ENCODE measurements at regions not wholly inside any gene's neighbourhood (a gene's known extent, or its start where the extent isn't known, plus 50 kb on each side); places are given as distances from the start of the nearest gene placed in this dataset.
"Not testable (repeated sequence)": the region's sequence is repeated elsewhere in the genome, so short reads cannot be mapped to it uniquely, and the experiment has no call there.

DNA sequence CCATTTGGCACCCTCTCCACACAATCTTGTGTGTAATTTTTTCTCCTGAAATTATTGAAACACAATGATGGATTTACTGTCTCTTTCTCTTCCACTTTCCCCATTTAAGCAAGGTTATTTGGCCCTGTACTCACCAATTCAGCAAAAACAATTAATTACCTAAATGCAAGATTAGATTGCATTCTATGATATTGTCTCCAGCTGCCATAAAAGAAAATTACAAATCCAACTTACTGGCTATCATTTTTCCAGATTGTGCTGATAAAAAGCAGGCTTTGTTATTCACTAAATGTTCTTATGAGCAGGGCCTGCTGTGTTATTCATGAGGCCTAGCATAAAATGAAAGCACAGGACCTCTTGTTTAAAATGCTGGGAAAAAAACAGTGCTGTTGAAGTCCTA, 95.8 kb upstream of the IRAK1BP1 start:
- intact Hi-C loops (cut with micrococcal nuclease) = no loop called here

DNA sequence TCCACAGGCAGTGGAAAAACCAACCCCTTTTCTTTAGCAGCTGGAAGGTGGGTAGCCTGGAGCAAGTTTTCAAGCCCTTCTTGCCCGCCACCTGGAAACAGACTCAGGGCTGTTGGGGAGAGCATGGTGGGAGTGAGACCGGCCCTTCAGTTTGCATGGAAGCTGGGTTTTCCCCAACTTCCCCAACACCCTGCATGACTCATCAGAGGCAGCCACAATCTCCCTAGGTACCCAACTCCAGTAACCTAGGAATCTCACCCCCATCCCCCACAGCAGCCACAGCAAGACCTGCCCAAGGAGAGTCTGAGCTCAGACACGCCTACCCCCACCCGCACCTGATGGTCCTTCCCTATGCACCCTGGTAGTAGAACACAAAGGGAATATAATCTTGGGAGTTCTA, 86.3 kb upstream of the IRAK1BP1 start:
- intact Hi-C loops (cut with micrococcal nuclease) = no loop called here

DNA sequence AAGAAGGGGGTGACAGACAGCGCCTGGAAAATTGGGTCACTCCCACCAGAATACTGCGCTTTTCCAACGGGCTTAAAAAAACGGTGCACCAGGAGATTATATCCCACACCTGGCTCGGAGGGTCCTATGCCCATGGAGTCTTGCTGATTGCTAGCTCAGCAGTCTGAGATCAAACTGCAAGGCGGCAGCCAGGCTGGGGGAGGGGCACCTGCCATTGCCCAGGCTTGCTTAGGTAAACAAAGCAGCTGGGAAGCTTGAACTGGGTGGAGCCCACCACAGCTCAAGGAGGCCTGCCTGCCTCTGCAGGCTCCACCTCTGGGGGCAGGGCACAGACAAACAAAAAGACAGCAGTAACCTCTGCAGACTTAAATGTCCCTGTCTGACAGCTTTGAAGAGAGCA, 84.0 kb upstream of the IRAK1BP1 start:
- intact Hi-C loops (cut with micrococcal nuclease) = not testable (repeated sequence)

DNA sequence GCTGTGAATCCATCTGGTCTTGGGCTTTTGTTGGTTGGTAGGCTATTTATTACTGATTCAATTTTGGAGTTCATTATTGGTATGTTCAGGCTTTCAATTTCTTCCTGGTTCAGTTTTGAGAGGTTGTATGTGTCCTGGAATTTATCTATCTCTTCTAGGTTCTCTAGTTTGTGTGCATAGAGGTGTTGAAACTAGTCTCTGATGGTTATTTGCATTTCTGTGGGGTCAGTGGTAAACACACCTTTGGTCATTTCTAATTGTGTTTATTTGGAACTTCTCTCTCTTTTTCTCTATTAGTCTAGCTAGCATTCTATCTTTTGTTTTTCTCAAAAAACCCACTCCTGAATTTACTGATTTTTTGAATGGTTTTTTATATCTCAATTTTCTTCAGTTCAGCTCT, 70.1 kb upstream of the IRAK1BP1 start:
- intact Hi-C loops (cut with micrococcal nuclease) = no loop called here

DNA sequence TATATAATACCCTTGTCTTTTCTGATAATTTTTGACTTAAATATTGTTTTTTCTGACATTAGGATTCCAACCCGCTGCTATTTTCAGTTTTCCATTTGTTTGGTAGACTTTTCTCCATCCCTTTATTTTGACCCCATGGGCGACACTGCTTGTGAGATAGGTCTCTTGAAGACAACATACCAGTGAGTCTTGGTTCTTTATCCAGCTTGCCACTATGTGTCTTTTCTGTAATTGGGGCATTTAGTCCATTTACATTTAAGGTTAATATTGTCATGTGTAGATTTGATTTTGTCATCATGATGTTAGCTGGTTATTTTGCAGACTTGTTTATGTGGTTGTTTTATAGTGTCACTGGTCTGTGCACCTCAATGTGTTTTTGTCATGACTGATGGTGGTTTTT, 67.7 kb upstream of the IRAK1BP1 start:
- intact Hi-C loops (cut with micrococcal nuclease) = no loop called here

DNA sequence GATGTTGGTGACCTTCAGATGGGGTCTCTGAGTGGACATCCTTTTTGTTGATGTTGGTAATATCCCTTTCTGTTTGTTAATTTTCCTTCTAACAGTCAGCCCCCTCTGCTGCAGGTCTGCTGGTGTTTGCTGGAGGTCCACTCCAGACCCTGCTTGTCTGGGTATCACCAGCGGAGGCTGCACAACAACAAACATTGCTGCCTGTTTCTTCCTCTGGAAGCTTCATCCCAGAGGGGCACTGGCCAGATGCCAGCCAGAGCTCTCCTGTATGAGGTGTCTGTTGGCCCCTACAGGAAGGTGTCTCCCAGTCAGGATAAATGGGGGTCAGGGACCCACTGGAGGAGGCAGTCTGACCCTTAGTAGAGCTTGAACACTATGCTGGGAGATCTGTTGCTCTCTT, 60.6 kb upstream of the IRAK1BP1 start:
- intact Hi-C loops (cut with micrococcal nuclease) = not testable (repeated sequence)

DNA sequence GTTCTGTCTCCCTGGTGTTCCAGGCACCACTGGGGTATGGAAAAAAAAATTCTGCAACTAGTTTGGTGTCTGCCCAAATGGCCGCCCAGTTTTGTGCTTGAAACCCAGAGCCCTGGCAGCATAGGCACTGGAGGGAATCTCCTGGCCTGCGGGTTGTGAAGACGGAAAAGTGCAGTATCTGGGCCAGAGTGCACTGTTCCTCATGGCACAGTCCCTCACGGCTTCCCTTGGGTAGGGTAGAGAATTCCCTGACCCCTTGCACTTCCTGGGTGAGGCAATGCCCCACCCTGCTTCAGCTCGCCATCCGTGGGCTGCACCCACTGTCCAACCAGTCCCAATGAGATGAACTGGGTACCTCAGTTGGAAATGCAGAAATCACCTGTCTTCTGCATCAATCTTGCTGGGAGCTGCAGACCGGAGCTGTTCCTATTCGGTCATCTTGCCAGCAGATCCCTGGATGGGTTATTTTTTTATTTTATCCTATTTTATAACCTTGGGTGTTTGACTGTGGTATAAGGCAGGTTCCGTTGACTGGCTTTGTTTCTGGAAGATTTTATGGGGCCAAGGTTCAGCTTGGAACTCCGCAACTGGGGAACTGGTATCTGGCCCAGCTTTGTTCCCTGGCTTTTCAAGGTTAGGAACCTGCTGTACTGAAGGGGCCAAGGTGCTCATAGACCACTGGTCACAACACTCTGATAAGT, 59.5 kb upstream of the IRAK1BP1 start:
- intact Hi-C loops (cut with micrococcal nuclease) = not testable (repeated sequence)

DNA sequence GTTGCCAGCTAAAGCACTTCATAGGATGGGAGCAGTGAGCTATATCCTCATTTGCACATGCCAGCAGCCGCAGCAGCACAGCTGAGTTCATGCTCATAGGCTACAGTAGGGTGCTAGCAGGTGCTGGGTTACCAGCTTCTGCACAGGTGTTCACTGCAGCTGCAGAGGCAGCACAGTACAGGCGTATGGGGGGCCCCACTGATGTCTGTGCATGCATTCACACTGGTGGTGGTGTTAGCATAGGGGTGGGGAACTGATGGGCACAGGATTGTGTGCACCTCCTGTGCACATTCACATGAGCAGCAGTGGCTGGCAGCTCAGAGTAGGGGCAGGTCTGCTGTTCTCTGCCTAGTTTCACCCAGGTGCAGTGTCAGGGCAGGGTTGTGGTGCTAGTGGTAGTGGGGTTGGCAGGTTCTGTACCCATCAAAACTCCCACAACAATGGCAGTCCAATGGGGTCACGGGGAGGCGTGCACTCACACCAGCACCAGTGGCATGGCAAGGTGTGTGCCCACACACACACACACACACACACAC, 58.9 kb upstream of the IRAK1BP1 start:
- intact Hi-C loops (cut with micrococcal nuclease) = no loop called here

DNA sequence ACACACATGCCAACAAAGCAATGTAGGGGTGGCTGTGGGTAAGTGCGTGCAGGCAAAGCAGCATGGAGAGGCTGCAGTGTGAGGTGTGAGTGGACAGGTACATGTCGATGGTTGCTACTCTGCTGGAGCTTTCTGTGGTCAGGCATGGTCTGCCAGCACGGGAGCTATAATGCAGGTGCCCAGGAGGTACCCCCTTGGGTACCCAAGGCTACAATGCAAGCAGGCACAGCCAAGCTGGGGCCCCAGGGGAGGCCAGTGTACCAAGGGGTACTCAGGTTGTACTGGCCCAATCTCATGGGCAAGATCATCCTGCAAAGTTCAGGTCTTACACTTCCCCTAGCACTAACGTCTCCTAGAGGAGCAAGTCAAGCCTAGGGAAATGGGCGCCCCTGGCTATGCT, 58.4 kb upstream of the IRAK1BP1 start:
- intact Hi-C loops (cut with micrococcal nuclease) = no loop called here

DNA sequence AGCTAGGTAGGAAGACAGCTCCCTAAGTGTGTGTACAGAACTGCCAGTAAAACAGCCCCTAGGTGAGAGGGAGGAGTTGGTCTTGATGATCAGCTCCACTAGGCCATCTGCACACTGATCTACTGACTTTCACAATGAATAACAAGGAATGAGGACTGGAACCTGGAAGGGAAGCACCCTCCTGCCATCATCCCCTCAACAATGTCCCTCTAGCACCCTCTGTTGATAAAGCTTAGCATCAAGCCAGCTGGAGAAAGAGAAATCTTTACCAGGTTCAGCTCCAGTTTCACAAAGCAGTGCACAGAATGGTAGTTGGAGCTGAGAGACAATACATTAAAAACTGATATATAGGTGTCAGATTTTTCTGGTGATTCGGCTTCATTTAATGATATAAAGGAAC, 57.2 kb upstream of the IRAK1BP1 start:
- intact Hi-C loops (cut with micrococcal nuclease) = loop anchor here (1.0 kb wide), 1 partner anchor 12 kb away; no protein-coding TSS in a partner anchor

DNA sequence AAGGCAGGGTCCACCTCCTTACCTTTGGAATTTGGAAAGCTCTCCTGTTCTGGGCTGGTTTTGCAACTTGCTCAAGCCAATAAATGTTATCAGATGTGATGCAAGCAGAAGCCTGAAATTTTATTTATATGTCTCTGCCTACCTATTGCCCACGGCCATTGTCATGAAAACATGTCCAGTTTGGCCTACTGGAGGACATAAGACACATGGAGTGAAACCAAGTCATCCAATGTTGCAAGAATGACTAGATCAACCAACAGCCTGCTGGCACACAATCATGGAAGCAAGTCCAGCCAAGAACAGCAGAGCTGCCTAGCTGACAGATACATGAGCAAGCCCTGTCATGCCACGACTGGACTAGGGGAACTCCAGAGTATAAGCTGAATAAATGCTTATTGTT, 56.7 kb upstream of the IRAK1BP1 start:
- intact Hi-C loops (cut with micrococcal nuclease) = loop anchor here (1.0 kb wide), 1 partner anchor 12 kb away; no protein-coding TSS in a partner anchor
